NCI-H1105 (cell line): ENCODE measurements at regions not wholly inside any gene's neighbourhood (a gene's known extent, or its start where the extent isn't known, plus 50 kb on each side); places are given as distances from the start of the nearest gene placed in this dataset.

Experiments used
- DNase-seq: peaks from one replicate; lab custom pipeline; 2025; lab: John Stamatoyannopoulos, UW

DNA sequence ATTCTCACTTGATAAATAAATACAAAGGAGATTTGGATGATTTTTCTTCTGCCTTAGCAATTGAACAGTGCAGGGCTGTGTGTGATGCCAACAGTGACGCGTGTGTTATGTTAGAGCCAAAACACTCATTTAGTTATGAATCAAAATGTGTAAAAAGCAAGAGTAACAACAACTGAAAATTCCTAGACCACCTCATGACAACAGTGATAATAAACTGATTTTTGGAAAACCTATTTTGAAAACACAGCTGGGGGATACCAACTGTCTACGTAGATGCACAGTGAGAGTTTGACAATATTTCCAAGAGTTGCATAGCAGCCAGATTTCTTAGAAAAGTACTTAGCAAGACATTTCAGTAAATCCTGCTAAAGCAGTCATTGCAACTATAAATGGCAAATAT is 323.9 kb downstream of the GALR1 start:
- DNase-seq, result no peak

DNA sequence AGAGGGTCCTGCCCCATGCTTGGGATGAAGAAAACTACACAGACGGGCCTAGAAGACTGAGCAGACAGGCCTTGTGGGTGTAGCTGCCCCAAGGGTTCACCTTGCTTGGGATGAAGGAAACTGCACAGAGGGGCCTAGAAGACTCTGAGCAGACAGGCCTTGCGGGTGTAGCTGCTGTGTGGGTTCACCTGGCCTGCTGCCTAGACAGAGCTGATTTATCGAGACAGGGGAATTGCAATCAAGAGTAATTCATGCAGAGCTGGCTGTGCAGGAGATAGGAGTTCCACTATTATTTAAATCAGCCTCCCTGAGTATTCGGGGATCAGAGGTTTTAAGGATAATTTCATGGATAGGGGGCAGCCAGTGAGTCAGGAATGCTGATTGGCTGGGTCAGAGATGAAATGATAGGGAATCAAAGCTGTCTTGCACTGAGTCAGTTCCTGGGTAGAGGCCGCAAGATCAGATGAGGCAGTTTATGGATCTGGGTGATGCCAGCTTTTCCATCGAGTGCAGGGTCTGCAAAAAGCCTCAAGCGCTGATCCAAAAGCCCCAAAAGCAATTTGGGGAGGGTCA is 341.4 kb downstream of the GALR1 start:
- no peak for DNase-seq

DNA sequence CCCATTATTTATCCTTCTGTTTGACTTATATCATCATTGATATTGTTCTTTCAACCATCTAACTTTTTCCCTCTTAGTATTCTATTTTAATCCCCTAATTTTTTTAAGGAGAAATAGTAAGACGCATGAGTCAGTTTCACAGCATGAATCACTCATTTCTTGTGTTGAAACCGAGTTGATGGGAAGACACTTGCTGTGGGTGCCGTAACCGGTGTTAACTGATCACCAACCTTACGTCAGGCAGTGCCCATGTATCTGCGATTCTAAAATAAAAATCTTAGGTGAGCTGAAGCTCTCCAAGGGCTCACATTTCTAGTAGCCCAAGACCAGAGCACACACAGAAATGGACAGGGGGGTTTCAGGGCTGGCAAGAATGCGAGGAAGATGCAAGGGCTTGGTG is 348.1 kb downstream of the GALR1 start:
- no peak for DNase-seq

DNA sequence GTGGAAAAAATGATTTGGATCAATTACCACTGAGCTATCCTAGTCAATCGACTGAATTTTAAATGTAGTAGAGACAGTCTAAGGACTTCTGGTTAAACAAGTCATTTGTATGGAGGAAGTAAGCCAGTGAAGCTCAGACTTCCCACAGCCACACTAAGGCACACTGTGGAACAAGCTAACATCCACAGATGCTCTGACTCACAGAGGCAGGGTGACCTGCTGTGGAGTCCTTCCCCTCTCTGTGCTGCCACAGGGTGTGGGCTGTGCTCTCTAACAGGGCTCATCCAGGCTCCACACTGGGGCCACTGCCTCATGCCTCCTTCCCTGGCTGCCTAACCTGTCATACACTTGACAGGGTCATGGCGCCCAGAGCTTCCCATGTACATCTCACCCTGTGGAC is 351.0 kb downstream of the GALR1 start:
- DNase-seq, result no peak

DNA sequence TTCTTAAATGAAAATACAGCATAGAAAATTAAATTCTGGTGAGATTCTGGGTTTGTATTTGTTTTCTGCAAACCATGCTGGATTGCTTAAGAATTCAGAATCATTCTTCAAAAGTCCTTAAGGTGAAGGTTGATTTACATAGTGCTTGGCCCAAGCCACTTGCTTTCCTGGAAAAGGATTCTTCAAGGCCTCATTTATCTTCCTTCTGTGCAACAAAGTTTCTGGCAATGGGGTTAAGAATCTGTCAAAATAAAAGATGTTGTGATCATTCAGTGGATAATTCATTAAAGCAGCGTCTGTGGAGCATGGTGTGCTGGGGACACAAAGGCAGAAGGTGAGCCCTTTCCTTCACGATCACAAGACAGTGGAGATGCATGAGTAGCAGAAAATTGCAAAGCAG is 351.9 kb downstream of the GALR1 start:
- no peak for DNase-seq

DNA sequence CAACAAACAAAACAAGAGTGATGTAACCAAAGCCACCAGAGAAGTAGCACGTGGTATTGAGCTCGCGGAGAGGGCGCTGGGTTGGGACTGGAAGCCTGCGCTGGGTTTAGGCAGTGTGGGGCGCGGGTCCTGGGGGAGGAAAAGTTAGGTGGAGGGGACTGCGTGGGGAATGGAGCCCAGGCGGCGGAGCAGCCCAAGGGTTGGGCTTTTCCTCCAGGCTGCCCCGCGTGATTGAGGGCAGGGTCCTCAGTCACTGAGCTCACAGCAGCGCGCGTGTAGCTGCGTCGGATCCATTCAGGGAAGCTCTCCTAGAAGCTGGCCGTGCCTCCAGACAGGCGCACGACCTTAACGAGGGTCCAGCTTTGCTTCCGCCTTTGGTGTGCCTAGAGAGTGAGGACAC is 357.4 kb downstream of the GALR1 start:
- DNase-seq, result no peak

DNA sequence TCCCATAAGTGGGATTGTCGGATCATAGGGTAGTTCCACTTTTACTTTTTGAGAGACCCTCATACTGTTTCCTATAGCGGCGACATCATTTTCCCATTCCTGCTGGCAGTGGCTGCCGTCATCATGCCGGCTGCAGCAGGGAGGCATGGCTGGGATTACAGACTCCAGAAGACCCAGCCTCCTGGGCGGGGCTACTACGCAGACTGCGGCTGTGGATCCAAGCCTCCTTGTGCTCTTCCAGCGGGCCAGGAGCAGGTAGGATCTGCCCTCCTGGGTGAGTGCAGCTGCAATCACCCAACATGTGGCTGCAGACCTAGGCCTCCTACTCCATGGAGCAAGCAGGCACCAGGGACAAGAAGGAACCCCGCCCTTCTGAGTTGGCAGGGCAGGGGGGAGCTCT is 359.2 kb downstream of the GALR1 start:
- no peak for DNase-seq

DNA sequence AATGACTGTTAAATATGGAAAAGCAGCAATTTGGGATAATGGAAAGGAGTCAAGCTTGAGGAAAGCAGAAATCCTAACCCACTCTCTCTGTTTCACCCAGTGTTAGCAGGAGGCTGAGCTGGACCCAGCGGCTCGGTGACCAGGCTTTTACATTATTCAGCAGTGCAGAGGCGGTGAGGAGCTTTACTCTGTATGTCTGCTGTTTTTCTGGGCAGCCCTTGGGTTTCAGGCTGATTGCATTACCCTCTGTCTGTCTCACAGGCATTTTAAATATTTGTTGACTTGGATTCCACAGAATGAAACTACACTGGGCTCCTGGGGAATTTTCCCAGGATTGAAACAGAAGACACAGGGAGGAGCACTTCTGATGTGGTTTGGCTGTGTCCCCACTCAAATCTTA is 368.0 kb downstream of the GALR1 start:
- no peak for DNase-seq

DNA sequence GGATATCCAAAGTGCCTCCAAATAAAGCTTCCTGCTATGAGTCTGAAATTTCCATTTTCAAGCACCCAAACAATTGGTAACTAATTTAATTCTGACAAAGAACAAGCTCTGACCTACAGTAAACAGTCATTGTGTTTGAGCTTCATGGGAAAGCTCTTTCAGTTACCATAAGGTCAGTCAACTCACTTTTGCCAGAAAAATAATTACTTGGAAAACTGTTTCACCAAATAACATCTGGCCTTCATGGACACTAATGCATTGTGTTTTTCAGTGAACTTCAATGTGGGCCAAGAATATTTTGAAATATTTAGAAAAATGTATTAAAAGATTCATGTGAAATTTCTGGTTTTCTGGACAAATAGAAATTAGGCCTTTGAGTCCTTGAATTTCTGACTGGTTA is 369.9 kb downstream of the GALR1 start:
- no peak for DNase-seq

DNA sequence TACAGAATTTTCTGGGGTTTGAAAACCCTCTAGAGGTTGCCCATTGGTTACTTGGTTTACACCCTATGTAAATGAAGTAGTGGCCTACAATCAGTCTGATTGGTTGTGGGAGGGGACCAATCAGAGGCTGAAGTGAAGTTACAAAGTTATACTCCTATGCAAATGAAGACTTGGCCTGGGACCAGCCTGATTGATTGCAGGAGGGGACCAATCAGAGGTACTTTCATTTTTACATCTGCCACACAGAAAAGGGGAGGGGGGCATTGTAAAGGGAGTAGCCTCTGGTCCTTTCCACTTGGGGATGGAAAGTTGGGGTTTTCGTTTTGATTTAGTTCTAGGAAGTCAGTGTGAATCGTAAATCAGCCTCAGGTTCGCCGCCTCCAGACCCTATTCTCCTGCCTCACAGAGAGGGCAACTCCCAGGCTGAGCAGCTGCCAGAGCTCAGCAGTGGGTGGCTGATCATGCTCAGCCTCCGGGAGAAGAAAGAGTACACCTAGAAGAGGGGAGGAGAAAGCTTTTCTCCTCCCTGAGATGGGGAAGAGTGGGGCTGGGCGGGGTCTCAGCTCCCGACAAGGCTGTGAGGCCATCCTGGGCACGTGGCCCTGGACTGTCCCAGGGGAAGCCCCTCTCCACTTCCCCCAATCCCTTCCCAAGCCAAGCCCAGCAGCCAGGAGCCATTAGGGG is 372.5 kb downstream of the GALR1 start:
- no peak for DNase-seq

DNA sequence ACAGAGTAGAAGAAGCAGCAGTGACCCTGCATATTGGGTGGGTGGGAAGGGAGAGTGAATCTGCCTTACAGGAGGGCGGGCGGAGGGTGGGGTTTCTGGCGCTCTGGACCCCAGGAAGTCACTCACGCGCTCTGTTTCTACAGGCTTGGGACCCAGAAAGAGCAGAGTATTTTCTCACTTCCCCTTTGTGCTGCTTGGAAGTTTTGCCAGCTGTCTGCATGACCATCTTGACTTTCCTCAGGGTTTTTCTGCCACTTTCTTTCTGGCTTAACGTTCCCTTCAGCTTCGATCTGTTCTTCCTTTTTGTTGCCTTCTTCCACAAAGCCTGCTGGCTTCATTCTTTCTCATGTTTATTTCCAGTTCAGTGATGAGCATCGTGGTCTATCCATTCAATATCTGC is 383.1 kb downstream of the GALR1 start:
- no peak for DNase-seq

DNA sequence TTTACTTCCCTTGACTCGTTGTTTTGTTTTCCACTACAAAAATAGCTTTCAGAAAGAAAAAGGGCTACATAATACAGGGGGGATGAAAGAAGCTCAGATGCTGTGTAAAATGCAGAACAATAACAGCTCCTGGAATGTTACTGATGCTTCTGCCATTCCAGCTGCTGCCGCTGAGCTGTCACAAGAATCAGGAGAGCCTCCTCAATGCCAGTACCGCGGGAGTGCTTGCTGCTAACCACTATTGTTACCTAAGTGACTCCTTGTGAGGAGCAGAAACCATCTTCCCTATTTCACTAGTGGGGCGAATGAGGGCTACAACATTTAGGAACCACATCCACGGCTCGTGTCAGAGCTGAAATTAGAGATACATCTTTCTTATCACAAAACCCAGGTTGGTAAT is 384.8 kb downstream of the GALR1 start:
- no peak for DNase-seq

DNA sequence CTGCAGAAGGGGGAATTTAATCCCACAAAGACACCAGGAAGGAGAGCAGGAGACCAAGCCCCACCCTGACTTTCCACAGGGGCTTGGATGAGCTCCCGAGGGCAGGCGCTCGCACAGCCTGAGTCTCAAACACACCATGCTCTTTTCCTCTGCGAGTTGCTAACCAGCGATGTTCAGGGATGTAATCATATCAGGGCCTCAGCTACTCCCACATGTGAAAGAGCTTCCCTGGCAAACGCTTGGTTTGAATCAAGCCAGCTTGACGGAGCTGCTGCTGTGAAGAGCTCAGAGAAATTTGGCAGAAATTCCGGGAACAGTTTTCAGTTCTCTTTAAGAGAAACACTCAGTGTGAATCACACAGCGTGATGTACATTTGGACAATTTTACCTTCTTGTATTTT is 385.8 kb downstream of the GALR1 start:
- DNase-seq, result no peak

DNA sequence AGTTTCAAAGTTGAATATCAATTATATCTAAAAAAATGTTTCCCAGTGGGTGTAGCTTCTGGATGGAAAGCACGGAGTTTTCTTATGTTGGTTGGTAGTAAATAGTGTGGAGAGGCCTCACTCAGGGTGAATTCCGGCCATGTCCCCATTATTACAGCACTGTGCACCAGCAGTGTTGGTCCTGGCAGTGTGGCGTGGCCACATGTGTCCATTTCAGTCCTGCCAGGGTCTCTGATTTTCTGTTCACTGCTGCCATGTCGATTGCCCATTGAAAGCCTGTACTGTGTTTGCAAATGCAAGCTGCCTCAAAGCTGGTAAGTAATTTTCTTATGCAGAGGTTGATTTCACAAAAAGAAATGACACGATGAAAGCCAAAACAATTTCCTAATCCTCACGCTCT is 386.2 kb downstream of the GALR1 start:
- DNase-seq, result no peak

DNA sequence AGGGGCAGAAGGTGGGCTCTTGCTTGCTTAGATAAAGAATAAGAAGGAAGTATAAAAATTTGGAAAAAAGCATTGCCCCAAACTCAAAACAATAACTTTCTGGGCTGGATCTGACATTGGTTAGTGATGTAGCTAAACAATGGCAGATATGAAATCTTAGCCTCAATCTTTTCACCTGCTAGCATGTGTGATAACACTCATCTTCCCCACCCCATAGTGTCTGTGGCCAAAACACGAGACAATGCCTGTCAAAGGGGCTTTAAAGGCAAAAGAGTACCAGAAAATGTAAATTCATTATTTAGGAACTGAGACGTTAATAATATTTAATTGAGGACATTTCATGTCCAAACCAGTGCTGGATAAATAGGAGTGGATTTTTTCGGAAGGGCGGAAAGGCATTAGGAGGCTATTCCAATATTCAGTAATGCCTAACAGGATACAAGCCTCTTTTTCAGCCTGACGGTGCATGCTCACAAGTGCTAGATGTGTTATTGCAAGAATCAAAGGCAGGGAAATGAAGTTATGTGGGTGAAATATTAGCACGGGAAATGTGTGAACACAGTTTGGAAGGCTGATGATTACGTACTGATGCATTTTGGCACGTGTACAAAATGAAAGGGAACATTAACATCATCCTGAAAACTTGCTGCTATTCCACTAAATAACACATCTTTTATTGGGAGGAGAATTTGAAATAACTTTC is 395.7 kb downstream of the GALR1 start:
- DNase-seq, result no peak

DNA sequence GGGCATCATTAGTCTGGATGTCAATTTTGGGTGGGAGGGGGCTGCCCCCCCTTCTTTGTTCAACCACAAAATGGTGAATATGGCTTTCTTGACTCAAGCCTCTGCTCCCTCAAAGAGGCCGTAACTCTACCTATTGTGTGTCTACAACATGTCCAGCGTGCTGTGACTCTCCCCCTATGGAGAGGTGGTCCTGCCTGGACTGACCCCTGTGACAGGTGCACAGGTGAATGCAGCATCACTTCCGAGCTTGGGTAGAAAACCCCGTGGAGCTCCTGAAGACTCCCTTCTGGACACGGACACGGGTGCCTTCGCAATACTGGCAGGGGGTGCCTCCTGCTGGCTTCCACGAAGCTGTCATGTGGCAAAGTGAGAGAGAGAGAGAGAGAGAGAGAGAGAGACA is 397.8 kb downstream of the GALR1 start:
- DNase-seq, result no peak

DNA sequence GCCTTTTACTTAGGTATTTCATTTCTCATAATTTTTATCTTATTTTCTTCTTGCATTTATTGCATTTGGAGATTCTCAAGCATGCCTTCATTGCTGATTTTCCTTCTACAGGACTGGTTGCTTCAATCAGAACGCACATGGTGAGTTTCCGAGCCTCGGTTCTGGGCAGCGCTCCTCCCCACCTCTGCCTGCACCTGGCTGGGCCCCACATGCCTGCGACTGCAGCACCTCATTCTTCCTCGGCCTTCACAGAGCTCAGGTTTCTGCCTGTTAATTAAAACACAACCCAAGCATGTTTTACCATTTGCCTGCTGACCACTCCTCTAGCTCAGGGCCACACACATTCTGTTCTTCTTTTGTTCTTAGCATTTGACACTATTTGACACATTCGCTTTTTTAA is 398.8 kb downstream of the GALR1 start:
- DNase-seq, result no peak

DNA sequence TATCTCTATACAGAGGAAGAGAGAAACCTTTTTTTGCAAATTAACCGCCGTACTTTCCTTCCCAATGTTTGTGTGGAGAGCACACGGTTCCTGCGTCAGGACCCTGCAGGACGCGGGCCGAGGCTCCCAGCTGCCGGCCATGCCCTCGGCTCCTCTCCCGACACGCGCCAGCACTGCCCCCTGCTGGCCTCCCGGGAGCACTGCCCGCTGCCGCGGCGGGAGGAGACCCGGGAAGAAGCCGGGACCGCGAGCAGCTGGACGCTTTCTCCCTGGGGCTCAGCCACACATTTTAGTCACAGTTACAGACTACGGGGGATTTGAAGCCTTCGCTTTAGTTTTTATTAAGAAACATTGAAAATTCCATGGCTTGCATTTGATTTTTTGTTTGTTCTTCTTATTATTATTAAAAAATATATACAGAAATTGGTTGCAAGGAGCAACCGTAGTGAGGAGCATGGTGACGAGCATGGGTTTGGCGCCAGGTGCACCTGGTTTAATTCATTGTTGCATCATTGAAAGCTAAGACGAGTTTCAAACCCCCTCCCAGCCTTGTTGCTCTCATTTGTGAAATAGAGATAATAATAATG is 401.2 kb downstream of the GALR1 start:
- peak; percentile 76 for DNase-seq

DNA sequence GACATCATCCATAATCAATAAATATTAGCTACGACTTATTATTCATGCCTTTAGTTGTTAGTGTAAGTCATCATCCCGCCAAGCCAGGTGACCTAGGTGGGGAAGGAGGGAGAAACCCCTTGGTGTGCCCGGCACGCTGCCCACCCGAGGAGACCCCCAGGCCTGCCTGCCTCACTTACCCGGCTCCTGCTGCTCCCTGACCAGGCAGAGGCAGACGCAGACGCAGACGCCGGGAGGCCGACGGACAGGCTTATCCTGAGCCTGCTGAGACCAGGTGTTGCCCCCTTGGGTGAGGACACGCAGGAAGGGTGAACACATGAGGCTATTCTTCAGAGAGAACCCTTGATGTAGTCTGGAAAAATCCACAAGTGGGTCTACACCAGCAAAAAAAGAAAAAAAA is 401.8 kb downstream of the GALR1 start:
- no peak for DNase-seq

DNA sequence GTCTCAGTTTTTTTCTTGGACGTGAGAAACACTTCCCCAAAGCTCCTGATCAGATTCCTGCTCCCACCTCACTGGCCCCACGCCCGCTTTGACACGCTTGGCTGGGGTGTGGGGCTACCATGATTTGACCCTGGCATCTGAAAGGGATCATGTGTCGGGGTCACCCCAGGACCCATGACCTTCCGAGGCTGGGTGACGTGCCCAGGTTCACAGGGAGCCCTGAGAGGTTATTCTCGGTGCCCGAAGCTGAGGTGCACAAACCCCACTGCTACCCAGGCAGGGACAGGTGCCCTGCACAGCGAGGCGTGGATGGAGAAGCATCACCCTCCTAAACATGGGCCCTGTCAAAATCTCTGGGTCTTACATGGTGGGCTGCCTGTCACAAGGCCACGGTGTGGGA is 404.1 kb downstream of the GALR1 start:
- DNase-seq, result no peak

DNA sequence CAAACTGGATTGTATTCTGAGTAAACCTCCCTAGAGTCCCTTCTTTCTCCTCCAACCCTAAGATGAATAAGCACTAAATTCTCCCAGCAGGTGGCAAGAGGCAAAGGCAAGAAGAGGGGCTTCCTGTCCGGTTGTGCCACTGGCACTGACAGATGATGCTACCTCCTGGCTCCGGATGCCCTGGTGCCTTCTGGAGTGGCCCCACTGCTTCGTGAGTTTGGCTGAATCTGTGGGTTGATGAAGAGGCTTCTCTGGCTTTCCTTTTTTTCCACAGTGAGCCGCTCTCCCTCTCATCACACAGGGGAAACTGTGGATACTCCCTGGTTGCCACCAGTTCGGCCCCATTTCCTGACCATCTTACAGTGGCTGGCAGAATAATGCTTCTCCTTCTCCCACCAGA is 404.7 kb downstream of the GALR1 start:
- DNase-seq, result no peak

DNA sequence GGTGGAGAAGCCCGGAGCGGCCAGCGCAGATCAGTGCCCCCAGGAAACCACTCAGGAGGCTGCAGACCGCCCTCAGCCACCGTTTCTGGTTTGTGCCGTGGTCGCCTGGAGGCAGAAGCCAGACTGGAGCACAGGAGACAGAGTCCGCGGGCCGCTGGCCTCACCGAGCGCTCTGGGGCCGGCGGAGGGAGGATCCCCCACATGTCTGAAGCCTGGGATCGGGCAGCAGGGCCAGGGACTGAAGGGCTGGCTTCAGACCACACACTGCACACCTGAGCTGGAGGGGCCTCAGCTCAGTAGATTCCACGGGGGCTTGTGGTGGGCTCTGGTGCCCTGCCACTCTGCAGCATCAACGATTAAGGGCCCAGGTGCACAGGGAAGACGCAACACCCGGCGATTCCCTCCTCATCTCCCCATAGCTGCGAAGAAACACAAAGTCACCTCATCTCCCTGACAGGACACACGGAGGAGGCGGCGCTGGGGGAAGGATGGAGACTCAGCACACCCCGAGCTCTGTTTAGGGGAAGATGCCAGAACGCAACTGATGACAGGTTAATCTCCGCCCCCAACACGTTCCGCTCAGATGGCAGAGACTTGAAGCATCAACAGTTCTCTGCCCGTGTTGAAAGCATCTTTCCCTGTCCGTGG is 408.1 kb downstream of the GALR1 start:
- no peak for DNase-seq

DNA sequence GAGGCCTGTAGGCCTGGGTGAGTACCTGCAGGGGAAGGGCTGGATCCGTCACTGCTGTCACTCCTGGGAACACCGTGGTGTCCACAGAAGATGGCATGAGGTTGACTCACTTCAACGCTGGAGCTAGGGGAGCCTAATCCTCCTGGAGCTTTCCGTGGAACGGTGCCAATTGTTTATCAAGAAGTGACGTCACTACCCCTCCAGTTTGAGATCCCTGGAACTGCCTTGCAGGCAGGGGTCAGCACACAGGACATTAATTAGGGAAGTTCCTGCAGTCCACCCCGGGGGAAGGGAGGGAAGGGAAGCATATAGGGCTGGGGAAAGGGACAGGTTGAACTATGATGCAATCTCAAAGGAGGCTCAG is 408.6 kb downstream of the GALR1 start:
- no peak for DNase-seq
